Breast epithelium (tissue), 4 donors: ENCODE measurements at regions not wholly inside any gene's neighbourhood (a gene's known extent, or its start where the extent isn't known, plus 50 kb on each side); places are given as distances from the start of the nearest gene placed in this dataset.

Experiments
- DNase-seq, 2 donors: peaks; one replicate each; pipeline ENCODE4 v3.0.0-alpha.2; 2019; ENCODE audit warnings: low spot score in 2 of 2
- H3K27ac ChIP-seq, 2 donors: fragments of 200-600 bp; sonication (generic) in 1 of 2; one replicate each; pipeline ENCODE4 v1.5.1; 2016 to 2019; ENCODE audit warnings: mild to moderate bottlenecking in 1 of 2
- H3K27me3 ChIP-seq, 2 donors: fragments of 200-600 bp; sonication (generic) in 1 of 2; one replicate each; pipeline versions ENCODE4 v1.5.1 to v1.6.0; 2017 to 2019; ENCODE audit warnings: control low read depth in 1 of 2, mild to moderate bottlenecking in 1 of 2
- H3K36me3 ChIP-seq: fragments of 200-600 bp; one replicate; pipeline ENCODE4 v1.5.1; 2019
- H3K4me1 ChIP-seq, 2 donors: fragments of 200-600 bp; sonication (generic); one replicate each; pipeline ENCODE4 v1.5.1; 2016 to 2019; ENCODE audit warnings: control low read depth in 1 of 2
- H3K4me3 ChIP-seq, 3 donors: fragments of 200-600 bp; sonication (generic); 1 replicate in 2 of 3; 2 replicates in 1 of 3; pipeline ENCODE4 v1.5.1; 2016 to 2019; ENCODE audit warnings: mild to moderate bottlenecking in 3 of 3, moderate library complexity in 2 of 3
- H3K9me3 ChIP-seq, 2 donors: fragments of 200-600 bp; sonication (generic) in 1 of 2; one replicate each; pipeline ENCODE4 v1.5.1; 2016 to 2019; ENCODE audit warnings: control low read depth in 1 of 2
- POLR2A ChIP-seq: fragments of 450-650 bp; IDR thresholded peaks from one replicate; pipeline ENCODE4 v1.6.1; 2016; ENCODE audit warnings: antibody characterized with exemption, mild to moderate bottlenecking, moderate library complexity
- POLR2AphosphoS5 ChIP-seq, 3 donors: sonication (generic); formaldehyde crosslinking; IDR thresholded peaks; one replicate each; pipeline ENCODE4 v1.6.1; 2017; ENCODE audit warnings: antibody characterized with exemption in 3 of 3
- intact Hi-C: fragments of 100-400 bp; cut with DNase I; formaldehyde crosslinking; loops from one replicate; pipeline ENCODE4 v1.15.1; 2023; ENCODE audit warnings: low total_unique reads
- TF ChIP-seq, protein P1 (sequence below), 3 donors: fragments of 450-650 bp; IDR thresholded peaks; one replicate each; pipeline ENCODE4 v1.5.1; 2016 to 2017; ENCODE audit warnings: antibody characterized with exemption in 3 of 3, mild to moderate bottlenecking in 3 of 3, moderate library complexity in 3 of 3

- Histone ChIP-seq H3K27me3 (no peaks in the 10 kb centered on the region), H3K4me3 (no peak overlapping the region), H3K36me3 (no peaks in the 10 kb centered on the region), H3K27ac (no peak overlapping the region), H3K9me3 (no peaks in the 10 kb centered on the region), H3K4me1 (no peaks in the 10 kb centered on the region)
- intact Hi-C loops = no loop called here
- DNase-seq = no peak
- TF ChIP-seq POLR2AphosphoS5 (IDR thresholded peaks at IDR 0.05) (no peak), POLR2A (no peak)
- TF ChIP-seq, protein P1, sequence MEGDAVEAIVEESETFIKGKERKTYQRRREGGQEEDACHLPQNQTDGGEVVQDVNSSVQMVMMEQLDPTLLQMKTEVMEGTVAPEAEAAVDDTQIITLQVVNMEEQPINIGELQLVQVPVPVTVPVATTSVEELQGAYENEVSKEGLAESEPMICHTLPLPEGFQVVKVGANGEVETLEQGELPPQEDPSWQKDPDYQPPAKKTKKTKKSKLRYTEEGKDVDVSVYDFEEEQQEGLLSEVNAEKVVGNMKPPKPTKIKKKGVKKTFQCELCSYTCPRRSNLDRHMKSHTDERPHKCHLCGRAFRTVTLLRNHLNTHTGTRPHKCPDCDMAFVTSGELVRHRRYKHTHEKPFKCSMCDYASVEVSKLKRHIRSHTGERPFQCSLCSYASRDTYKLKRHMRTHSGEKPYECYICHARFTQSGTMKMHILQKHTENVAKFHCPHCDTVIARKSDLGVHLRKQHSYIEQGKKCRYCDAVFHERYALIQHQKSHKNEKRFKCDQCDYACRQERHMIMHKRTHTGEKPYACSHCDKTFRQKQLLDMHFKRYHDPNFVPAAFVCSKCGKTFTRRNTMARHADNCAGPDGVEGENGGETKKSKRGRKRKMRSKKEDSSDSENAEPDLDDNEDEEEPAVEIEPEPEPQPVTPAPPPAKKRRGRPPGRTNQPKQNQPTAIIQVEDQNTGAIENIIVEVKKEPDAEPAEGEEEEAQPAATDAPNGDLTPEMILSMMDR (IDR thresholded peaks at IDR 0.05) = no peak
Measured at GRCh38 chr5:56499901-56500300, 266.8 kb upstream of the ANKRD55 start.

DNA sequence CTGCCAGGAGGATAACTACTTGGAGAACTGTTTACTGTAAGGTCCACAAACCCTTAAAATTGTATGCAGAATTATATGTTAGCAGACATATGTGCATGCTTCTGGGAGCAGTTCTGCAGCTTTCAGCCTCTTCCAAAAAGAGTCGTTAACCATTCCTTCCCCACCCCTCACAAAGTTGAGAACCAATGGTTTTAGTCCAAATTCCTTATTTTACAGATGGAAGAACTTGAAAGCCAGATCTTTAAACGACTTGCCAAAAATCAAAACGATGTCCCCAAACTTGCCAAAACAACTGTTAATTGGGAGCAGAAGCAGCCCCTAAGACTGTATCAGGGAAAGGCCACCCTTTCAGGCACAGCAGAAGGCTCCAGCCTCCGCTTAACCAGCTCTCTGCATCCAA lies 266.4 kb upstream of the ANKRD55 start:
- H3K9me3 ChIP-seq = no peaks in the 10 kb centered on the region
- DNase-seq = no peak
- intact Hi-C loops = no loop called here
- H3K27me3 ChIP-seq = no peaks in the 10 kb centered on the region
- no peaks in the 10 kb centered on the region for H3K4me1 ChIP-seq
- H3K27ac ChIP-seq = no peak overlapping the region
- H3K4me3 ChIP-seq = no peak overlapping the region
- no peak for TF ChIP-seq POLR2A
- TF ChIP-seq, protein P1 (IDR thresholded peaks at IDR 0.05) = no peak
- H3K36me3 ChIP-seq = no peaks in the 10 kb centered on the region

DNA sequence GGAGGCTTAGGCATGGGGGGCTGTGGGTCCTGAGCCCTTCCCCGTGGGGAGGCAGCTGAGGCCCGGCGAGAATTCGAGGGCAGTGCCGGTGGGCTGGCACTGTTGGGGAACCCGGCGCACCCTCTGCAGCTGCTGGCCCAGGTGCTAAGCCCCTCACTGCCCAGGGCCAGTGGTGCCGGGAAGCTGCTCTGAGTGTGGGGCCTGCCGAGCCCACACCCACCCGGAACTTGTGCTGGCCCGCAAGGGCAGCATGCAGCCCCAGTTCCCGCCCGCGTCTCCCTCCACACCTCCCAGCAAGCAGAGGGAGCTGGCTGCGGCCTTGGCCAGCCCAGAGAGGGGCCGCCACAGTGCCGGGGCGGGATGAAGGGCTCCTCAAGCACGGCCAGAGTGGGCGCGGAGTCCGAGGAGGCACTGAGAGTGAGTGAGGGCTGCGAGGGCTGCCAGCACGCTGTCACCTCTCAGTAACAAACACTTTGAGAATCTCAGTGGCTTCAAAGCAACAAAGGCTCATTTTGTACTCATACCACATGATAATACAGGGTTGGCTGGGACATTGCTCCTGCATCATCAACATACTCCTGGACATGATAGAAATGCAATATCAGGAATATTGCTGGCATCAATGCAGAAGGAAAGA lies 265.7 kb upstream of the ANKRD55 start:
- no peak overlapping the region for H3K27ac ChIP-seq
- no peaks in the 10 kb centered on the region for H3K4me1 ChIP-seq
- DNase-seq = no peak
- H3K27me3 ChIP-seq = no peaks in the 10 kb centered on the region
- H3K4me3 ChIP-seq = no peak overlapping the region
- H3K9me3 ChIP-seq = no peaks in the 10 kb centered on the region
- TF ChIP-seq, protein P1 (IDR thresholded peaks at IDR 0.05) = no peak
- TF ChIP-seq POLR2AphosphoS5 (IDR thresholded peaks at IDR 0.05) (no peak), POLR2A (no peak)
- H3K36me3 ChIP-seq = no peaks in the 10 kb centered on the region
- intact Hi-C loops = no loop called here

DNA sequence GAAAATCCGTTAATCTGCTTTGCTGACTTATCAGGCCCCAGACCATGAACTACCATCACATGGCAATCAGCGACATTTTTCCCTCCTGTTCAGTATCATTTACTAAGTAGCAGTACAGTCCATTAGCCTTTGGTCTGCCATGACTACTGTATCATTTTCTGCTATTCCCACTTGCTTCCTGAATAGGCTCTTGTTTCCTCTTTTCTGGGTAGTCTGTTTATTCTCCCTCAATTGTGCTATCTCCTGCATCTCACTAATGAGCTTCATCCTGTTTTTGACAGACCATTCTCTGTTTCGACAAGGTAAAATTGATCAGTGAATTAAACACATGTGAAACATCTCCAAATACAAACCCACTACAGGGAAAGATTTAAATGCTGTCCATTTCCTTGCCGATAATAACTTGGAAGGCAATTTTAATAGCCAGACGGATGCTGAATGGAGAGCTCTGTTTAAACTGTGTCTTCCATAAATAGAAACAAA lies 263.5 kb upstream of the ANKRD55 start:
- Histone ChIP-seq H3K27ac (no peak overlapping the region), H3K9me3 (no peaks in the 10 kb centered on the region), H3K4me3 (no peak overlapping the region), H3K27me3 (no peaks in the 10 kb centered on the region), H3K4me1 (no peaks in the 10 kb centered on the region), H3K36me3 (no peaks in the 10 kb centered on the region)
- DNase-seq = no peak
- TF ChIP-seq, protein P1 (IDR thresholded peaks at IDR 0.05) = no peak
- TF ChIP-seq POLR2A (no peak), POLR2AphosphoS5 (IDR thresholded peaks at IDR 0.05) (no peak)
- intact Hi-C loops = no loop called here

- Histone ChIP-seq H3K27ac (no peak overlapping the region), H3K27me3 (no peaks in the 10 kb centered on the region), H3K4me3 (no peak overlapping the region), H3K9me3 (no peaks in the 10 kb centered on the region), H3K36me3 (no peaks in the 10 kb centered on the region), H3K4me1 (no peaks in the 10 kb centered on the region)
- TF ChIP-seq POLR2AphosphoS5 (IDR thresholded peaks at IDR 0.05) (no peak), POLR2A (no peak)
- TF ChIP-seq, protein P1 (IDR thresholded peaks at IDR 0.05) = no peak
- DNase-seq = no peak
- intact Hi-C loops = loop anchor here (5.0 kb wide), 1 partner anchor 1022 kb away; no protein-coding TSS in a partner anchor
Measured at GRCh38 chr5:56494300-56494731, 261.2 kb upstream of the ANKRD55 start.
